ENCODE measurements at regions not wholly inside any gene's neighbourhood (a gene's known extent, or its start where the extent isn't known, plus 50 kb on each side); places are given as distances from the start of the nearest gene placed in this dataset.

- no peak for DNase-seq (ENCODE audit: low read depth)
These were observed 411.7 kb downstream of the NPIPA7 start for GRCh38 chr16:16790597-16790996.

- no peak for DNase-seq (ENCODE audit: low read depth)
These were observed 412.1 kb downstream of the NPIPA7 start for GRCh38 chr16:16791051-16791450.

- DNase-seq (ENCODE audit: low read depth), result no peak
These were observed 418.3 kb downstream of the NPIPA7 start for GRCh38 chr16:16797239-16797638.

GRCh38 chr16:16798504-16798903 is 419.6 kb downstream of the NPIPA7 start:
- DNase-seq (ENCODE audit: low read depth), result no peak

GRCh38 chr16:16805809-16806208 is 426.9 kb downstream of the NPIPA7 start:
- DNase-seq (ENCODE audit: low read depth), result no peak

GRCh38 chr16:16815641-16816040 is 436.7 kb downstream of the NPIPA7 start:
- no peak for DNase-seq (ENCODE audit: low read depth)

GRCh38 chr16:16817196-16817595 is 438.3 kb downstream of the NPIPA7 start:
- DNase-seq (ENCODE audit: low read depth), result no peak

- DNase-seq (ENCODE audit: low read depth), result no peak
These were observed 442.3 kb downstream of the NPIPA7 start for GRCh38 chr16:16821261-16821660.

- DNase-seq (ENCODE audit: low read depth), result no peak
These were observed 450.0 kb downstream of the NPIPA7 start for GRCh38 chr16:16828913-16829398.

- DNase-seq (ENCODE audit: low read depth), result no peak
These were observed 451.5 kb downstream of the NPIPA7 start for GRCh38 chr16:16830401-16830800.

- no peak for DNase-seq (ENCODE audit: low read depth)
These were observed 452.0 kb downstream of the NPIPA7 start for GRCh38 chr16:16830973-16831372.

GRCh38 chr16:16833165-16833564 is 454.2 kb downstream of the NPIPA7 start:
- no peak for DNase-seq (ENCODE audit: low read depth)

GRCh38 chr16:16850274-16850673 is 471.3 kb downstream of the NPIPA7 start:
- DNase-seq (ENCODE audit: low read depth), result no peak

- DNase-seq (ENCODE audit: low read depth), result no peak
These were observed 478.1 kb downstream of the NPIPA7 start for GRCh38 chr16:16857012-16857411.

GRCh38 chr16:16857603-16858283 is 478.8 kb downstream of the NPIPA7 start:
- DNase-seq (ENCODE audit: low read depth), result no peak

GRCh38 chr16:16861546-16861945 is 482.6 kb downstream of the NPIPA7 start:
- peak; percentile 28 for DNase-seq (ENCODE audit: low read depth)

GRCh38 chr16:16863672-16864071 is 484.7 kb downstream of the NPIPA7 start:
- DNase-seq (ENCODE audit: low read depth), result no peak

- DNase-seq (ENCODE audit: low read depth), result no peak
These were observed 485.6 kb downstream of the NPIPA7 start for GRCh38 chr16:16864536-16864935.

GRCh38 chr16:16865374-16865773 is 486.4 kb downstream of the NPIPA7 start:
- DNase-seq (ENCODE audit: low read depth), result no peak

- DNase-seq (ENCODE audit: low read depth), result no peak
These were observed 489.0 kb downstream of the NPIPA7 start for GRCh38 chr16:16867973-16868372.

- no peak for DNase-seq (ENCODE audit: low read depth)
These were observed 489.8 kb downstream of the NPIPA7 start for GRCh38 chr16:16868727-16869126.

GRCh38 chr16:16869746-16870145 is 490.8 kb downstream of the NPIPA7 start:
- DNase-seq (ENCODE audit: low read depth), result no peak

- no peak for DNase-seq (ENCODE audit: low read depth)
These were observed 492.3 kb downstream of the NPIPA7 start for GRCh38 chr16:16871196-16871595.

GRCh38 chr16:16877061-16877460 is 498.1 kb downstream of the NPIPA7 start:
- no peak for DNase-seq (ENCODE audit: low read depth)
